Spleen (tissue), 11 donors: ENCODE measurements at regions not wholly inside any gene's neighbourhood (a gene's known extent, or its start where the extent isn't known, plus 50 kb on each side); places are given as distances from the start of the nearest gene placed in this dataset.

Experiments used
- DNase-seq: peaks from one replicate; pipeline ENCODE4 v3.0.0-alpha.2; 2020
- H3K27ac ChIP-seq, 8 donors: fragments of 200-600 bp; sonication (generic) in 7 of 8; 1 replicate in 4 of 8; 2 replicates in 4 of 8; pipeline versions ENCODE4 v1.5.0 to v1.8.0; 2016 to 2021; ENCODE audit warnings: inconsistent platforms in 4 of 8, mild to moderate bottlenecking in 4 of 8, moderate library complexity in 1 of 8
- H3K27me3 ChIP-seq, 7 donors: fragments of 200-600 bp; sonication (generic) in 6 of 7; replicated peaks in 1 of 7; 1 replicate in 4 of 7; 2 replicates in 3 of 7; pipeline versions ENCODE4 v1.5.0 to v1.8.0; 2016 to 2021; ENCODE audit warnings: inconsistent platforms in 3 of 7, mild to moderate bottlenecking in 1 of 7
- H3K36me3 ChIP-seq, 6 donors: fragments of 200-600 bp; sonication (generic) in 5 of 6; 1 replicate in 4 of 6; 2 replicates in 2 of 6; pipeline versions ENCODE4 v1.5.0 to v1.8.0; 2016 to 2021; ENCODE audit warnings: inconsistent platforms in 2 of 6
- H3K4me1 ChIP-seq, 6 donors: fragments of 200-600 bp; sonication (generic) in 5 of 6; 1 replicate in 3 of 6; 2 replicates in 3 of 6; pipeline versions ENCODE4 v1.5.0 to v1.8.0; 2016 to 2021; ENCODE audit warnings: inconsistent platforms in 3 of 6
- H3K4me3 ChIP-seq, 8 donors: fragments of 200-600 bp; sonication (generic) in 7 of 8; 1 replicate in 4 of 8; 2 replicates in 4 of 8; pipeline versions ENCODE4 v1.5.0 to v1.8.0; 2016 to 2021; ENCODE audit warnings: inconsistent platforms in 4 of 8, mild to moderate bottlenecking in 4 of 8, moderate library complexity in 2 of 8
- H3K9me3 ChIP-seq, 8 donors: fragments of 200-600 bp; sonication (generic) in 7 of 8; 1 replicate in 4 of 8; 2 replicates in 4 of 8; pipeline versions ENCODE4 v1.5.0 to v1.8.0; 2016 to 2021; ENCODE audit warnings: inconsistent platforms in 4 of 8
- CTCF ChIP-seq, 11 experiments: fragments of 200-600 bp in 7 of 11; fragments of 450-650 bp in 4 of 11; sonication (generic) in 4 of 11; IDR thresholded peaks in 8 of 11; conservative IDR thresholded peaks in 3 of 11; 1 replicate in 7 of 11; 2 replicates in 4 of 11; pipeline versions ENCODE4 v1.4.0 to v1.8.0; 2016 to 2021; ENCODE audit warnings: antibody characterized with exemption in 11 of 11, inconsistent platforms in 4 of 11, mild to moderate bottlenecking in 1 of 11
- POLR2A ChIP-seq, 3 donors: fragments of 450-650 bp; IDR thresholded peaks; one replicate each; pipeline ENCODE4 v1.5.1; 2017; ENCODE audit warnings: antibody characterized with exemption in 3 of 3, mild to moderate bottlenecking in 1 of 3
- POLR2AphosphoS5 ChIP-seq, 3 donors: sonication (generic); formaldehyde crosslinking; IDR thresholded peaks; one replicate each; pipeline ENCODE4 v1.5.1; 2017; ENCODE audit warnings: antibody characterized with exemption in 3 of 3
- WGBS, 5 donors: extraction: QIAGEN DNeasy Blood & Tissue Kit in 3 of 5; methylation state at CpG; one replicate each; pipeline versions ENCODE4 v1.1.5 to v1.1.7; 2013 to 2018; 5-methylcytosine and 5-hydroxymethylcytosine counted together
- intact Hi-C: fragments of 100-400 bp; cut with DNase I; formaldehyde crosslinking; loops from one replicate; pipeline ENCODE4 v1.15.0; 2023; ENCODE audit warnings: low total_unique reads
- donor health status: healthy with polysubstance abuse.
- donor health status: DM: no; HTN: no; CAD: no; lungs with moderate emphysema.
- donor health status: DM: no; HTN: no; CAD: no.
- donor health status: Bipolar disorder and iron deficiency.
- donor health status: healthy.
- donor health status: DM: no; HTN: no; CAD: no.
- donor health status: DM: yes; HTN: yes; CAD: no.

GRCh38 chr12:92400006-92400405, 254.4 kb upstream of the BTG1 start:
- peak overlapping the region; percentile 49 to 91 (median 81) for H3K27ac ChIP-seq
- DNase-seq: no peak
- H3K4me1 ChIP-seq: peaks cover 19 to 80% (median 49%) of the 10 kb centered on the region in 6 donors
- no peak for TF ChIP-seq CTCF (IDR thresholded peaks at IDR 0.05 in 8 of 11, conservative IDR thresholded peaks at IDR 0.05 in 3 of 11)
- peak in 1 of 3 donors; percentile 59 for TF ChIP-seq POLR2AphosphoS5 (IDR thresholded peaks at IDR 0.05)
- no peak overlapping the region for H3K4me3 ChIP-seq
- intact Hi-C loops: no loop called here
- peaks cover 0 to 2% (median 0%) of the 10 kb centered on the region in 8 donors for H3K9me3 ChIP-seq
- WGBS, 5 donors: 45 to 80% (median 60%) methylated on average over 5 of the region's 5 CpGs
- no peaks in the 10 kb centered on the region for H3K36me3 ChIP-seq
- H3K27me3 ChIP-seq: no peaks in the 10 kb centered on the region

GRCh38 chr12:92398565-92399309, 253.1 kb upstream of the BTG1 start:
- WGBS, 5 donors: 56 to 68% (median 61%) methylated on average over 8 of the region's 8 CpGs
- no peak for TF ChIP-seq CTCF (IDR thresholded peaks at IDR 0.05 in 8 of 11, conservative IDR thresholded peaks at IDR 0.05 in 3 of 11)
- TF ChIP-seq POLR2A (IDR thresholded peaks at IDR 0.05): peak in 1 of 3 donors; percentile 1
- peak in 1 of 3 donors; percentile 56 for TF ChIP-seq POLR2AphosphoS5 (IDR thresholded peaks at IDR 0.05)
- intact Hi-C loops: no loop called here
- peaks cover 19 to 67% (median 37%) of the 10 kb centered on the region in 6 donors for H3K4me1 ChIP-seq
- DNase-seq: no peak
- H3K27ac ChIP-seq: peak overlapping the region in 7 of 8 donors; percentile 64 to 91 (median 82)
- H3K36me3 ChIP-seq: no peaks in the 10 kb centered on the region
- H3K4me3 ChIP-seq: no peak overlapping the region
- H3K27me3 ChIP-seq: no peaks in the 10 kb centered on the region
- H3K9me3 ChIP-seq: peaks cover 2 to 15% (median 8%) of the 10 kb centered on the region in 8 donors

- H3K27me3 ChIP-seq: no peaks in the 10 kb centered on the region
- no peak for TF ChIP-seq CTCF (IDR thresholded peaks at IDR 0.05 in 8 of 11, conservative IDR thresholded peaks at IDR 0.05 in 3 of 11)
- no peak for TF ChIP-seq POLR2A (IDR thresholded peaks at IDR 0.05)
- TF ChIP-seq POLR2AphosphoS5 (IDR thresholded peaks at IDR 0.05): no peak
- peaks cover 7 to 48% (median 21%) of the 10 kb centered on the region in 6 donors for H3K4me1 ChIP-seq
- no peak overlapping the region for H3K4me3 ChIP-seq
- no peak for DNase-seq
- H3K27ac ChIP-seq: peak overlapping the region in 6 of 8 donors; percentile 64 to 91 (median 83)
- WGBS, 5 donors: 70 to 80% (median 77%) methylated on average over 2 of the region's 2 CpGs
- peaks cover 6 to 32% (median 19%) of the 10 kb centered on the region in 8 donors for H3K9me3 ChIP-seq
- intact Hi-C loops: no loop called here
- H3K36me3 ChIP-seq: no peaks in the 10 kb centered on the region
Measured at GRCh38 chr12:92396647-92397252, 251.1 kb upstream of the BTG1 start.

- no peaks in the 10 kb centered on the region for H3K36me3 ChIP-seq
- DNase-seq: no peak
- H3K27ac ChIP-seq: peak overlapping the region in 3 of 8 donors; percentile 19 to 91 (median 84)
- 79 to 94% (median 88%) methylated on average over 2 of the region's 2 CpGs for WGBS, 5 donors
- intact Hi-C loops: no loop called here
- peaks cover under 1 to 41% (median 15%) of the 10 kb centered on the region in 6 donors for H3K4me1 ChIP-seq
- H3K27me3 ChIP-seq: no peaks in the 10 kb centered on the region
- TF ChIP-seq CTCF (IDR thresholded peaks at IDR 0.05 in 8 of 11, conservative IDR thresholded peaks at IDR 0.05 in 3 of 11): no peak
- TF ChIP-seq POLR2AphosphoS5 (IDR thresholded peaks at IDR 0.05): no peak
- TF ChIP-seq POLR2A (IDR thresholded peaks at IDR 0.05): no peak
- no peak overlapping the region for H3K4me3 ChIP-seq
- H3K9me3 ChIP-seq: peaks cover 6 to 32% (median 19%) of the 10 kb centered on the region in 8 donors
Measured at GRCh38 chr12:92395322-92395721, 249.7 kb upstream of the BTG1 start.
